ENCODE measurements at regions not wholly inside any gene's neighbourhood (a gene's known extent, or its start where the extent isn't known, plus 50 kb on each side); places are given as distances from the start of the nearest gene placed in this dataset.

- TF ChIP-seq CTCF (IDR thresholded peaks at IDR 0.05) (no peak), POLR2A (IDR thresholded peaks at IDR 0.05) (no peak)
These were observed 215.7 kb downstream of the PLA2G4A start for GRCh38 chr1:187044411-187044810.
